ENCODE measurements at regions not wholly inside any gene's neighbourhood (a gene's known extent, or its start where the extent isn't known, plus 50 kb on each side); places are given as distances from the start of the nearest gene placed in this dataset.

DNA sequence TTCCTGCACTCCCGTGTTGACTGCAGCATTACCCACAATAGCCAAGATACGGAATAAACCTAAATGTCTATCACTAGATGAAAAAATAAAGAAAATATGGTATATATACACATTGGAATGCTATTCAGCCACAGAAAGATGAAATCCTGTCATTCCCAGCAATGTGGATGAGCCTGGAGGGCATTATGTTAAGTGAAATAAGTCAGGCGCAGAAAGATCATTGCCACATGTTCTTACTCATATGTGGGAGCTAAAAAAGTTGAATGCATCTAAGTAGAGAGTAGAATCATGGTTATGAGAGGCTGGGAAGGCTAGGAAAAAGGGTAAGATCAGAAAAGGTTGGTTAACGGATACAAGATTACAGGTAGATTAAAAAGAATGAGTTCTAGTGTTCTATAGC, 219.1 kb upstream of the MKI67 start:
- TF ChIP-seq CTCF (IDR thresholded peaks at IDR 0.05; ENCODE audit: extremely low read depth, missing control alignments): no peak
- DNase-seq (ENCODE audit: low spot score): no peak

DNA sequence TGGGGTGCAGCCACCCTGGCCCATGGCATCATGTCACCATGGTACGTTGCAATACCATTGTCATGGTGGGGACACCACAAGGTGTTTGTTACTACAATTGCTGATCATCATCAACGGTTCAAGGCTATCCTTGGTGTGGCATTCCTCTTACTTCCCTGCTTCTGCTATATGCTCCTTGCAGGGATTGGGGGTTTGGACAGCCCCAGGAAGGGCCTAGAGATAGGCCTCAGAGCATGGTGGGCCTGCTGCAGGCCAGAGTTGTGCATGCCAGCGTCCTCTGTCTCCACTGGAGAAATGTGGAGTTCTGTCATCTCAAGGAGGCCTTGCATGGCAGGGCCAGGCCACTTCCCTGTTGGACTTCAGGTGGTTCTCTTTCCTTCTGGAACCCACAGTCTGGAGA, 234.6 kb upstream of the MKI67 start:
- no peak for TF ChIP-seq CTCF (IDR thresholded peaks at IDR 0.05; ENCODE audit: extremely low read depth, missing control alignments)
- no peak for DNase-seq (ENCODE audit: low spot score)

DNA sequence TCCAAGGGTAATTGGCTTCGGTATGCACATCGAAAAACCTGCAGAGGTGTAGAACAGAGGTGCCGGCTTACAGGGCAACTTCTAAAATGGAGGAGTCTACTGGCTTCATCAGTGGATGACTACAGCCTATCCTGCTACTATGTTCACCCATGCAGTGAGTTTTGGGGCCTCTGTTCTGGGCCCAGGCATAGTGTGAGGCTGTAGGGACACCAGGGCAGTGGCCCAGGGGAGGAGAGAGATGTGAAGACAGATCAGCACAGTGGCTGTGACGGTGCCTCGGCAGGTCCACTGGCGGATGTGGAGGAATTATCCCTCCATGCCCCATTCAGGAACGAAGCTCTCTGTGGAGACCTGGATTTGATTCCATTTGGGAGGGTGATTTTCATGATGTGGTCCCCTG, 235.3 kb upstream of the MKI67 start:
- DNase-seq (ENCODE audit: low spot score): no peak
- TF ChIP-seq CTCF (IDR thresholded peaks at IDR 0.05; ENCODE audit: extremely low read depth, missing control alignments): no peak

DNA sequence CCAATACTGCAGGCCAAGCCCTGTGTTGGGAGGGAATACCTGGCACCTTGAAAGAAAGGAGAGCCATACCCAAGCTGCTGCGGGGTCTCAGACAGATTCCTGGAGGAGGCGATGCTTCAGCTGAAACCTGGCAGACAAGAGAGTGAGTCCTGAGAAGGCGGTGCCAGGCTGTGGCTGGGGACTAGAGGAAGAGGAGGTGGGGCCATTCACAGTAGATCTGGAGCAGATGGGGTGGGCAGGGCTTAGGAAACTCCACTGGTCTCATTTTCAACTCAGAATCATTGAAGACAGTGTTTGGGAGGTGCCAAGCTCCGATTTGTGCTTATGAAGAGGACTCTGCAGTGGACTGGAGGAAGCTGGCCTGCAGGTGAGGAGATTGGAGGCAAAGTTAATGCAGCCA, 236.3 kb upstream of the MKI67 start:
- no peak for TF ChIP-seq CTCF (IDR thresholded peaks at IDR 0.05; ENCODE audit: extremely low read depth, missing control alignments)
- DNase-seq (ENCODE audit: low spot score): no peak

GRCh38 chr10:128364631-128365030, 238.4 kb upstream of the MKI67 start:
- DNase-seq (ENCODE audit: low spot score): no peak
- TF ChIP-seq CTCF (IDR thresholded peaks at IDR 0.05; ENCODE audit: extremely low read depth, missing control alignments): no peak

DNA sequence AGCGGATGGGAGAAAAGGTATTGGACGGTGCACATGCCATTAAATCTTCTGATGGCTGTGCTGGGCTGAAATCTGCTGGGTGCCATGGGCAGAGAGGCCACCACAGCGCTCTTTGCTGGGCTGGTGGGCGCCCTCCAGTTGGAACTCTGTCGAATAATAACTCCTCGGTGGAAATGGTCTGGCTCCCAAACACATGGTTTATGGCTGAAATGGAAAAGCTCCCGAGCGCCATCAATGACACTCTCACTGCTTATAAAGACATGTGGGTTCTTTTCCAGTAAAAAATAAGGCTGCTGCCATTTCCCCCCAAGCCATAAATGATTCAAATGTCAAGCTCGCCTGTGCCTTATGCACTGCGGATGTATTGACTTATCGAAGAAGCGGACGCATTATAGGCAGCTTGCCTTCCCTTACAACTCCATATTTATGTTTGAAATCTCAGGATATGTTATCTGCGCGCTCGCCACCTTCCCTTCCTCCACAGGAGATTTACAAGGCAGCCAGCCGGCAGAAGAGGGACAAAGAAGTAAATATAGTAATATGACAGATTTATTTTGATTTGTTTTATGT, 239.0 kb upstream of the MKI67 start:
- TF ChIP-seq CTCF (IDR thresholded peaks at IDR 0.05; ENCODE audit: extremely low read depth, missing control alignments): no peak
- DNase-seq (ENCODE audit: low spot score): no peak

GRCh38 chr10:128367807-128368206, 241.6 kb upstream of the MKI67 start:
- no peak for TF ChIP-seq CTCF (IDR thresholded peaks at IDR 0.05; ENCODE audit: extremely low read depth, missing control alignments)
- DNase-seq (ENCODE audit: low spot score): no peak
